HG03064 (cell line): ENCODE measurements at regions not wholly inside any gene's neighbourhood (a gene's known extent, or its start where the extent isn't known, plus 50 kb on each side); places are given as distances from the start of the nearest gene placed in this dataset.

Source experiments
- ATAC-seq: cut with Tn5 transposase; IDR thresholded peaks from one replicate; pipeline ENCODE4 v1.9.1; 2021; ENCODE audit warnings: low read depth; ENCODE audit not compliant: unreplicated experiment

DNA sequence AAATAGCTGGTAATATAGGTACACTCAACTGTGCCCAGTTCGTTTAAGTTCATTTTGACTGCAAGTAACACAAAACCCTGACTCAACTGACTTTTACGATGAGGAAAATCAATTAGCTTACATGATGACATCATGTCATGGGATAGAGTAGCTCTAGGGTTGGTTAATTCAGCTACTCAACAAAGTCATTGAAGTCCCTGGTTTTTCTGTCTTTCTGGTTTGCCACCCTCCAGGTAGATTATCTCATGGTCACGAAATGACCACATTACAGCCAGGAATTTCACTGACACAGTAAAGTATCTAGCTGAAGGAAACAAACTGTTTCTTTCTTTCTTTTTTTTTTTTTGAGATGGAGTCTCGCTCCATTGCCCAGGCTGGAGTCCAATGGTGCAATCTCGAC lies 68.5 kb upstream of the FUT8 start:
- ATAC-seq = no peak

DNA sequence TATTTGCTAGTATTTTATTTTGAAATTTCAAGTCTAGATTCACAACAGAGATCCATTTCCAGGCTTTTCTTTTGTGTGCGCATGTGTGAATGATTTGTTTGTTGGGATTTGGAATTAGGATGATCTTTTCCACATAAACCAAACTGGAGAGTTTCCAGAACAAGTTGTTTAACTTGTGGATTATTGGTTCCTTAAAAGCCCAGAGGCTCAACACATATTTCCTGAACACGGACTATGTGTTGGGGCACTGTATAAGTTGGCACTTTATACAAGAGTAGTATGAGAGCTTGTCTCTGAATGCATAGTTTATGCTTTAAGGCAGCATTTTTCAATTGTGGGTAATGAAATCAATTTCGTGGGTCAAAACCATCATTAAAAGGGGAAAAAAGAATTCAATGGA lies 67.3 kb upstream of the FUT8 start:
- no peak for ATAC-seq

DNA sequence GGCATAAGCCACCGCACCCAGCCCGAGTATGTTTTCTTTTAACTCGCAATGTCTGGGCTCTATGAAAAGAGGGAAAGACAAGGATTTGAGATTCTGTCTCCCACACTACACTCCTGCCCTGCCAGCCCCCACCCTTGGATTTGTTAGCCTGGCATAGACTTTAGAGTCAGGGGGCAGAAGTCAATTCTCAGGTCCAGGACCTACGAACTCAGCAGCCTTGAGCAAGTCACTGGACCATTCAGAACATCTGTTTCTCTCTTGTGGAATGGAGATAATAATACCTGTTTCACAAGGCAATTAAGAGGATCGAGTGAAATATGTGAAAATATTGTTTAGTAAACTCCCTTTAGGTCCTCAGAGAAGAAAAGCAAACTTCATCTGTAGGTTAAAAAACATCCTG lies 66.1 kb upstream of the FUT8 start:
- ATAC-seq = no peak

DNA sequence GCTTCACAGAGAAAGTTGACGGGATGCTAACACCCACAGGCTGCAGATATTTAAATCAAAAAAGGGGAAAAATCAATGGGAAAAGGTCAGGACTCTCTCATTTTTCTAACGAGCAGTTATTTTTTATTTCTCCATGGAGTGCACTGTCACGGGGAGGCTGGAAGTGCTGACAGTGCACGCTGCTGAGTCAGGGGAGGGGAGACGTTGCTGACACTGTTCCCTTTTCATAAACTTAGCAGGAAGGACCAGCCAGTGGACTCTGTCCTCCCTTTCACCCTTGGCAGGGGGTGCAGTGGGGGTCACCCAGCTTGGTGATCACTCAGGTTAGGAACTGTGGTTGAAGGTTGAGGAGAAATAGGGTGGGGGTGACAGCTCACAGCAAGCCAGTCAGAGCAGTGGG lies 65.6 kb upstream of the FUT8 start:
- ATAC-seq = no peak

DNA sequence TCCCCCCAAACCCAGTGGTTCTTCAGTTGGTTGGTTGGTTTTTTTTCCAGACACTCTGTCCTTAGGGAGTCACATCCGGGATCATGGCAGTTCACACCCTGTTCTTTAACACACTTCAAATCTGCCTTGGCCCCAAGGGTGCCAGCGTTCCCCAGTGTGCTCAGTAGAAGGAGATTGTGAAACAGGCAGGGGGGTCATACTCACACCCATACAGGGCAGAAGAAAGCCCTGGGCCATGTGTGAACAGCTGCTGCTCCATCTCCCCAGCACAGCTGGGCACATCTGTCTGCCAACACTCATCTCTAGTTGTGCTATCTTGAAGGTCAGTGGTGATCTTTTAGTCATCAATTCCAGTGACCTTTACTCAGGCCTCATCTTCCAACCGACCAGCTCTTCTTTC lies 64.4 kb upstream of the FUT8 start:
- ATAC-seq = no peak

DNA sequence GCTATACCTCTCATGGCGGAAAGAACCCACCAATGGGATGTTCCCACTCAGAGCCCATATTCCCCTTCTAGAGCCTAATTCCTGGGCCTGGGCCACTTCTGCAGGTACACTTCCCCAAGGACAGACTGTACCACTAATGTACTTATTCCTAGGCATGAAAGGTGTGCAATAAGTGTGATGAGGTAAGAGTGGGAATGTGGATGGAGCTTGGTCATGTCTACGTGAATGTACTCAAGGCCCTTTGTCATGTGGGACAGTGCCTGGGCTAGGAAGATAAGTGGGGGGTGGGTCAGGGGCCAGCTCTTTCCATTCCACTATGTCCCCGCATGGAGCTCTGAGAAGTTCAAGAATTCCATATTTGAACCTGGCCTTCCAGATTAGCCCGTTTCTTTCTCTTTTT lies 63.4 kb upstream of the FUT8 start:
- no peak for ATAC-seq

DNA sequence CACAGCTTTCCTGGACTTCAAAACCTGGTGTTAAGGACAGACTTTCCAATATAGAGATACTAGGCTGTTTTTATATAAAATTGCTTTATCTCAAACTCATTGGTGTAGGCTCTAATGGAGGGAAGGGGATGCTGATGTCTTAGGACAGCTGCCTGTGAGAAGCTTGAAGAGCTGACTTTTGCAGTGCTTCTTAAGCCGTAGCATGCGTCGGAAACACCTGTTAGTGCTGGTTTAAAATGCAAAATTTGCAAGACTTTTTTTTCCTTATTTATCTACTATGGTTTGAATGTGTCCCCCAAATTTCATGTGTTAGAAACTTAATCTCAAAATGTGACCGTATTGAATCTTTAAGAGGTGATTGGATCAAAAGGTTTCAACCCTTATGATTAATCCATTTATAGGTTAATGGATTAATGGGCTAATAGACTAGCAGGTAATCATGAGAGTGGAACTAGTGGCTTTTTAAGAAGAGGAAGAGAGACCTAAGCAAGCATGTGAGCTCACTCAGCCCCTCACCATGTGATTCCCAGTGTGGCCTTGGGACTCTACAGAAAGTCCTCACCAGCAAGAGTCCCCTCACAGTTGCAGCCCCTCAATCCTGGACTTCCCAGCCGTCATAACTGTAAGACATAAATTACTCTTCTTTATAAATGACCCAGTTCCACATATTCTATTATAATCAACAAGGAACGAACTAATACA lies 60.9 kb upstream of the FUT8 start:
- ATAC-seq = peak; percentile 50

DNA sequence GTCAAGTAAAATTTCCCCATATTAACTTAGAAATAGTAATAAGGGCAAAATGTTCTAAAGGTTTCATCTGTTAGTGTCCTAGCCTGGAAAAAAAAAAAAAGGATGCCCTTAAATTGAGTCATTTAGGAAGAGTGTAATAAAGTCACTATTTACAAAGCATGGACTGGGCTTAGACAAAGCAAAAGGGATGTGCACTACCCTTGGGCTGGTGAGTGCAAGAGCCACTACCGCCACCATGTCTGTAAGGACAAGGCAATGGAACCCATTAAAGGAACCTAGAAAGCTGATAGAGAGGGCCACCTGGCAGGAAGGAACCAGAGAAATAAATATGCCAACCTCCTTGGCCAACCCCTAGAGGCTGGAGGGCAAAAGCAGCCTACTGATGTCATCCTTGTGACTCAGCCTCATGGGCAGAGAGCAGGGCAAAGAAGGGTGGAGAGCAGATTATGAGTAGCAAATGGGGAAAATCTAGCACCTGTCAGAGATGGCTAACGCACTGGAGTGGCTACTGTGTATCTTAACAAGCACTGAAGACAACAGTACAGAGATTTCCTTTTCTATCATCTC lies 59.5 kb upstream of the FUT8 start:
- no peak for ATAC-seq

DNA sequence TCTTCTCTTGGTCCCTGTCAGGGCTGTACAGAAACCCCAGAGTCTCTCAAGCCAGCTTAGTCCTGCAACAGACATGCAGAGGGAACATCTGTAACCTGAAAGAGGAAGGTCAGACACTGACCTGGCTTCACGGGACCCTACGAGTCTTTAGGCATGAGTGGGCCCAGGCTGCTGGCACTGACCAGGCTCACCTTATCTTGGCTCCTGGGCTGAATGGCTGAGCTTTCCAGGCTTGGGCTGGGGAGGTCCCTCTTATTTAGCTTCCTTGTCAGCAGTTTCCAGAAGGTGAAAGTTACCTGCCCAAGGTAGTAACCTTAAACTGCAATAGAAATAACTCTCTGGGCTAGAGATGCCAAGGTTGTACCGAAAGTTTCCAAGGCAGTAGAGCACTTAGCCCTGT lies 58.4 kb upstream of the FUT8 start:
- ATAC-seq = no peak

DNA sequence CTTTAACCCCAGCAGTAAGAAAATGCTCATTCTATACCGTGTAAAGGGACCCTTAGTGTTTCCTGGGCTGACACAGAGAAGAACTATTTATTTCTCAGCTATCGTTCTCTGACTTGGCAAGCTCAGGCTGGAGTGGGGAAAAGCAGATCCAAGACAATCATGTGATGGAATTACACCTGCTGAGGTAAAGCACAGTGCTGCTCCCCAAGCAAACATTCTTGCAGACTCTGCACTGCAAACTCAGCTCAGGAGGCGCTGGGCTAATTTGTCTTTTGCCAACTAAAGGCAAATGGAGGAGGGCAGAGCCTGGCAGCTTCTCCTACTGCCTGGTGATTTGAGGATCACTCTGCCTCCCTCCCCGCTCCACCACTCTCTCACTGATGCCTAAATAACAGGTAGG lies 57.8 kb upstream of the FUT8 start:
- no peak for ATAC-seq

DNA sequence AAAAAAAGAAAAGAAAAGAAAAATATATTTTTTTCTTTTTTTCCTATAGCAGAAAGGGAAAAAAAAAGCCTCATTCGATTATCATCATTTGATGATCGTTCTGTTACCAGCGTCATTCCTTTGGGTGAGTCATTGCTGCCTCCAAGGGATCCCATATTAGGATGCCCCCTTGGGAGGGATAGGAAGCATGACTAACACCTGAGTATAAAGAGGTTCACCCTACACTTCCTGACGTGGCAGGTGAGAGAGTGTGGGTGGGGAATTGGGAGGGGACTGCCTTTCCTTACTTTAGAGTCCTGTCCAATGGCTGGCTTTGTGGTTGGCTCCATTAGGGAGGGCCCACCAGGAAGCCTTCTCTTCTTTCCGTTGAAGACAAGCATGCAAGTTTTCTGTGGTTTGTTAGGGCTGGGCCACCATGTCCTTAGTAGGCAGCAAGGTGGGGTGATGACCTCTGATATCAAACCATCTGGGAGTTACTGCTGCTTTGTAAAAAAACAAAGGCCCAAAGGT lies 56.1 kb upstream of the FUT8 start:
- ATAC-seq = no peak

DNA sequence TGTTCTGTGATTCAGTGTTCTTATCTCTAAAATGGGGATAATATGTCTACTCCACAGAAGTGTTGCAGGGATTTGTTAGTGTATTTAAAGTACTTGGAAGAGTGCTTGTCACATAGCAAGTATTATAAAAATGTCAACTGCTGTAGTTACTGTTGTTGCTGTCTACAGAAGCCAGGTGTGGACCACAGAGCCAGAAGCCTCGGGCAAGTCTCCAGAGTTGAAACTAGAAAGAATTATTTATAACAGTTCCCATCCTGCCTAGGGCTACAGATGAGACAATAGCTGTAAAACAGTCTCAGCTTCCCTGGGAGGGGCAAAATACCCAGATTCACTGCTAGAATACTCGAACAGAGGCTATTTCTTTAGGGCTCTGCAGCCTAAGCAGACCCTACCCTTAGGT lies 55.4 kb upstream of the FUT8 start:
- ATAC-seq = no peak

DNA sequence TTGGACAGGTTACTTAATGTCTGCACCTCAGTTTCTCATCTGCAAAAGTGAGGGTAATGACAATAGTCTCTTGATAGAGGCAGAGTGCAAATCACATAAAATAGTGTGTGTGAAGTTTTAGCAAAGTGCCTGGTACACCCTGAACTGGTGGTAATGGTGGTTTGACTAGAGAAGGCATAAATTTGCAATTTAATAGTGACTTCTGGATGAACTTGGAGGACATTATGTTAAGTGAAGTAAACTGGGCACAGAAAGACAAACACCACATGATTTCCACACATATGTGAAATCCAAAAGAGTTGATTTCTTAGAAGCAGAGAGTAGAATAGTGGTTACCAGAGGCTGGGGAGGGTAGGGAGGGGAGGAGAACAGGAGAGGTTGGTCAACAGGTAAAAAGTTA lies 54.8 kb upstream of the FUT8 start:
- ATAC-seq = no peak

DNA sequence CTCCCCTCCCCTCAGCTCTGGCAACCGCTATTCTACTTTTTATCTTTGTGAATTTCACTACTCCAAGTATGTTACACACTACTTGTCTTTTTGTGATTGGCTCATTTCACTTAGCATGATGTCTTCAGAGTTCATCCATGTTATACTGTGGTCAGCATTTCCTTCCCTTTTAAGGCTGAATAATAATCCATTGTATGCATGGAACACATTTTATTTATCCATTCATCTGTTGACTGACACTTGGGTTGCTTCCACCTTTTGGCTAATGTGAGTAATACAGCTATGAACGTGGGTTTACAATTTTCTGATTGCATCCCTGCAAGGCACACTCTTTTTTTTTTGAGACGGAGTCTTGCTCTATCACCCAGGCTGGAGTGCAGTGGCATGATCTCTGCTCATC lies 53.0 kb upstream of the FUT8 start:
- ATAC-seq = no peak

DNA sequence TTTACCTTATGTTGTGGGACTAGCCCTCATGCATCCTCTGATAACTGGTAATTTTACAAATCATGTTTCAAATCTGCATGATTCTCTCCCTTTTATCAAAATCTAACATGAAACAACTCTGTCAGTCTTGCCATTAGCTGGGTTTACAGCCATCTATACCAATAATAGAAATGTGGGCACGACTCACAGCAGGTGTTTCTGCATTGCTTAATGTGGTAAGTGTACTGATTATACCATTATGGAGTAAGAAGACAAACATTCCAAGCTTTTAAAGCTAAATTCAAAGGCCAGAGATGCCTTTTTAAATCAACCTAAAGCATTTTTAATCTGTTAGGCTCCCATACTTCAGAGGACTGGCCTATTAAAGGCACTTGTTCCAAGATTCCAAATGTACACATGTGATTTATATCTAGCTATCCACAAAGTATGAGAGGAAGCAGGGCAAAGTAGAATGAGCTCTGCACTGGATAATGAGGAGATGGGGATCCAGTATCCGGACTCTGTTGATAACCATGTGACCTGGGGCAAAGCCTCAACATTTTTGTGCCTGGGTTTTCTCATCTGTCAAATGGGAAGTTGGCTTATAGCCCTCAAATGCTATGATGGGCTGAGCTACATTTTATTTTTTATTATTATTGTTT lies 52.3 kb upstream of the FUT8 start:
- ATAC-seq = no peak

DNA sequence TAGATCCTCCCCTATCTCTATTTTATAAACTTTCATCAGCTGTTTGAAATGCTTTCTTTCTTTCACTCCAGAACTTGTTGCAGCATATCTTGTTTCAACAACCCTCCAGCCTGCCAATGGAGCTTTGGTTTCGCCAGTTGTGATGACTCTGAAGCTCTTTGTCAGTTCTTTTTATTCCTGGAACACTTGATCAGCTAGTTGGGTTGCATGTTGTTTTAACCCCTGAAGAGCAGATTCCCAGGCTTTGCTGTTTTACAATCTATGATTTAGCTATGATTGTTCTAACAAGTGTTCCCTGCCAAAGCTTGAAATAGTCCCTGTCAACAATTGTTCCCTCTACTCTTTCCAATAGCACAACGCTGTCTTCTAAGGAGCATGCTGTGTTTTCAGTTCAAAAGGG lies 50.6 kb upstream of the FUT8 start:
- no peak for ATAC-seq
